Trophoblast cell (in vitro differentiated cells and primary cell): ENCODE measurements at regions not wholly inside any gene's neighbourhood (a gene's known extent, or its start where the extent isn't known, plus 50 kb on each side); places are given as distances from the start of the nearest gene placed in this dataset.
"Not testable (repeated sequence)": the region's sequence is repeated elsewhere in the genome, so short reads cannot be mapped to it uniquely, and the experiment has no call there.

ENCODE experiments used
- DNase-seq, 2 donors: peaks; one replicate each; pipeline ENCODE4 v3.0.0-alpha.2; 2016
- H2AFZ ChIP-seq: 2 replicates; pipeline ENCODE4 v1.6.1; 2013; ENCODE audit warnings: low read length, moderate library complexity, mild to moderate bottlenecking; ENCODE audit not compliant: insufficient read depth, poor library complexity
- H2AK5ac ChIP-seq: 2 replicates; pipeline ENCODE4 v1.6.1; 2013; ENCODE audit warnings: mild to moderate bottlenecking, low read length
- H2BK120ac ChIP-seq: 2 replicates; pipeline ENCODE4 v1.6.1; 2013; ENCODE audit warnings: low read length, mild to moderate bottlenecking, moderate library complexity; ENCODE audit not compliant: insufficient read depth, poor library complexity
- H2BK12ac ChIP-seq: 2 replicates; pipeline ENCODE4 v1.6.1; 2013; ENCODE audit warnings: mild to moderate bottlenecking, low read length, moderate library complexity
- H2BK5ac ChIP-seq: 2 replicates; pipeline ENCODE4 v1.6.1; 2013; ENCODE audit warnings: low read length, low read depth, moderate library complexity, mild to moderate bottlenecking; ENCODE audit not compliant: poor library complexity
- H3K14ac ChIP-seq: 2 replicates; pipeline ENCODE4 v1.6.1; 2013; ENCODE audit warnings: mild to moderate bottlenecking, low read length
- H3K18ac ChIP-seq: 2 replicates; pipeline ENCODE4 v1.6.1; 2013; ENCODE audit warnings: mild to moderate bottlenecking, low read length
- H3K23ac ChIP-seq: 2 replicates; pipeline ENCODE4 v1.6.1; 2013; ENCODE audit warnings: low read length
- H3K27ac ChIP-seq: 2 replicates; pipeline ENCODE4 v1.5.1; 2013; ENCODE audit warnings: low read depth, mild to moderate bottlenecking, inconsistent platforms, low read length, moderate library complexity
- H3K27me3 ChIP-seq: 2 replicates; pipeline ENCODE4 v1.6.1; 2013; ENCODE audit warnings: inconsistent platforms, mild to moderate bottlenecking, low read length, moderate library complexity; ENCODE audit not compliant: insufficient read depth
- H3K36me3 ChIP-seq, 2 experiments: 1 replicate in 1 of 2; 2 replicates in 1 of 2; pipeline ENCODE4 v1.6.1; 2013; ENCODE audit warnings: low read length in 2 of 2, mild to moderate bottlenecking in 2 of 2, moderate library complexity in 1 of 2; ENCODE audit not compliant: insufficient read depth in 2 of 2, control insufficient read depth in 1 of 2
- H3K4ac ChIP-seq: 2 replicates; pipeline ENCODE4 v1.6.1; 2013; ENCODE audit warnings: low read depth, mild to moderate bottlenecking, low read length, moderate library complexity
- H3K4me1 ChIP-seq, 2 experiments: 1 replicate in 1 of 2; 2 replicates in 1 of 2; pipeline ENCODE4 v1.6.1; 2013; ENCODE audit warnings: low read length in 2 of 2, mild to moderate bottlenecking in 2 of 2, moderate library complexity in 1 of 2; ENCODE audit not compliant: insufficient read depth in 2 of 2, control insufficient read depth in 1 of 2
- H3K4me2 ChIP-seq: 2 replicates; pipeline ENCODE4 v1.6.1; 2013; ENCODE audit warnings: inconsistent platforms, mild to moderate bottlenecking, low read length, moderate library complexity
- H3K4me3 ChIP-seq: 2 replicates; pipeline ENCODE4 v1.5.1; 2013; ENCODE audit warnings: mild to moderate bottlenecking, low read depth, low read length, inconsistent platforms
- H3K79me1 ChIP-seq: one replicate; pipeline ENCODE4 v1.6.1; 2013; ENCODE audit warnings: low read length
- H3K79me2 ChIP-seq: 2 replicates; pipeline ENCODE4 v1.6.1; 2013; ENCODE audit warnings: low read length, mild to moderate bottlenecking; ENCODE audit not compliant: control insufficient read depth, insufficient read depth, poor library complexity
- H3K9ac ChIP-seq: 2 replicates; pipeline ENCODE4 v1.6.1; 2013; ENCODE audit warnings: mild to moderate bottlenecking, low read length
- H3K9me3 ChIP-seq: 2 replicates; pipeline ENCODE4 v1.6.1; 2013; ENCODE audit warnings: low read depth, mild to moderate bottlenecking, control low read depth, inconsistent platforms, low read length; ENCODE audit not compliant: insufficient read depth
- H4K12ac ChIP-seq: 2 replicates; pipeline ENCODE4 v1.6.1; 2013; ENCODE audit warnings: low read depth, mild to moderate bottlenecking, low read length, moderate library complexity
- H4K8ac ChIP-seq: 2 replicates; pipeline ENCODE4 v1.6.1; 2013; ENCODE audit warnings: low read depth, mild to moderate bottlenecking, low read length, moderate library complexity
- H4K91ac ChIP-seq: one replicate; pipeline ENCODE4 v1.6.1; 2013; ENCODE audit warnings: low read depth, mild to moderate bottlenecking, low read length, moderate library complexity
- WGBS: extraction: QIAGEN DNeasy Blood & Tissue Kit; methylation state at CpG from one replicate; pipeline ENCODE4 v1.1.7; 2013; ENCODE audit warnings: missing lambda C conversion rate; ENCODE audit not compliant: insufficient read length, insufficient coverage; ENCODE audit errors: extremely low coverage; 5-methylcytosine and 5-hydroxymethylcytosine counted together

- Histone ChIP-seq H3K9me3 (peaks cover 4% of the 10 kb centered on the region), H3K4ac (no peak overlapping the region), H4K12ac (no peak overlapping the region), H3K27ac (no peak overlapping the region), H2BK120ac (no peak overlapping the region), H3K9ac (no peak overlapping the region), H3K4me3 (no peak overlapping the region), H3K27me3 (no peaks in the 10 kb centered on the region), H2AK5ac (no peak overlapping the region), H2AFZ (no peak overlapping the region), H4K8ac (no peak overlapping the region), H3K18ac (no peak overlapping the region), H3K79me1 (no peaks in the 10 kb centered on the region), H2BK12ac (no peak overlapping the region), H2BK5ac (no peak overlapping the region), H3K14ac (no peak overlapping the region), H3K4me2 (no peak overlapping the region), H3K36me3 (no peaks in the 10 kb centered on the region), H3K23ac (no peak overlapping the region), H3K79me2 (no peaks in the 10 kb centered on the region), H3K4me1 (no peaks in the 10 kb centered on the region), H4K91ac (no peak overlapping the region)
- no CpG with 5 or more reads among the region's 3 CpGs for WGBS
- DNase-seq: no peak
Measured at GRCh38 chr5:110824936-110825441, 86.2 kb downstream of the SLC25A46 start.

GRCh38 chr5:110832683-110833082, 93.9 kb downstream of the SLC25A46 start:
- Histone ChIP-seq H3K14ac (no peak overlapping the region), H3K4me3 (no peak overlapping the region), H2AFZ (no peak overlapping the region), H4K8ac (no peak overlapping the region), H2BK5ac (no peak overlapping the region), H3K4ac (no peak overlapping the region), H3K27ac (no peak overlapping the region), H2AK5ac (no peak overlapping the region), H2BK120ac (no peak overlapping the region), H3K4me2 (no peak overlapping the region), H3K9me3 (peaks cover 2% of the 10 kb centered on the region), H4K12ac (no peak overlapping the region), H3K36me3 (no peaks in the 10 kb centered on the region), H3K9ac (no peak overlapping the region), H3K4me1 (no peaks in the 10 kb centered on the region), H2BK12ac (no peak overlapping the region), H3K23ac (no peak overlapping the region), H3K79me2 (no peaks in the 10 kb centered on the region), H3K27me3 (no peaks in the 10 kb centered on the region), H3K18ac (no peak overlapping the region), H3K79me1 (no peaks in the 10 kb centered on the region), H4K91ac (no peak overlapping the region)
- no CpG with 5 or more reads among the region's 4 CpGs for WGBS
- DNase-seq: no peak

- not testable (repeated sequence) for H3K4ac ChIP-seq, H3K27ac ChIP-seq, H3K79me1 ChIP-seq, H2AFZ ChIP-seq, H2BK12ac ChIP-seq, H3K9ac ChIP-seq, H2BK5ac ChIP-seq, H2AK5ac ChIP-seq, H3K9me3 ChIP-seq, H4K12ac ChIP-seq, H3K4me3 ChIP-seq, H3K79me2 ChIP-seq, H3K23ac ChIP-seq, H3K18ac ChIP-seq, H4K91ac ChIP-seq, DNase-seq, H4K8ac ChIP-seq, H3K14ac ChIP-seq, H3K4me2 ChIP-seq, H3K36me3 ChIP-seq, H3K4me1 ChIP-seq, H2BK120ac ChIP-seq, H3K27me3 ChIP-seq
- WGBS: no CpG with 5 or more reads among the region's 4 CpGs
Measured at GRCh38 chr5:110834933-110835332, 96.1 kb downstream of the SLC25A46 start.

- Histone ChIP-seq H2BK120ac (no peak overlapping the region), H3K9me3 (no peaks in the 10 kb centered on the region), H3K27ac (no peak overlapping the region), H2BK12ac (no peak overlapping the region), H2BK5ac (no peak overlapping the region), H4K91ac (no peak overlapping the region), H2AK5ac (no peak overlapping the region), H3K27me3 (no peaks in the 10 kb centered on the region), H3K4me2 (no peak overlapping the region), H3K79me1 (no peaks in the 10 kb centered on the region), H2AFZ (no peak overlapping the region), H4K12ac (no peak overlapping the region), H3K14ac (no peak overlapping the region), H3K4me3 (no peak overlapping the region), H3K4ac (no peak overlapping the region), H3K9ac (no peak overlapping the region), H3K18ac (no peak overlapping the region), H3K79me2 (no peaks in the 10 kb centered on the region), H3K36me3 (no peaks in the 10 kb centered on the region), H3K4me1 (no peaks in the 10 kb centered on the region), H3K23ac (no peak overlapping the region), H4K8ac (no peak overlapping the region)
- no CpG with 5 or more reads among the region's 1 CpG for WGBS
- DNase-seq: no peak
Measured at GRCh38 chr5:110836851-110837250, 98.0 kb downstream of the SLC25A46 start.
